ENCODE measurements at regions not wholly inside any gene's neighbourhood (a gene's known extent, or its start where the extent isn't known, plus 50 kb on each side); places are given as distances from the start of the nearest gene placed in this dataset.
A peak's percentile ranks its signal among the peaks of the same experiment; 100 is the strongest.
"Not testable (repeated sequence)": the region's sequence is repeated elsewhere in the genome, so short reads cannot be mapped to it uniquely, and the experiment has no call there.

GRCh38 chr13:70616847-70617246 is 508.6 kb upstream of the KLHL1 start:
- DNase-seq, result no peak

GRCh38 chr13:70613295-70613694 is 505.0 kb upstream of the KLHL1 start:
- DNase-seq, result no peak

DNA sequence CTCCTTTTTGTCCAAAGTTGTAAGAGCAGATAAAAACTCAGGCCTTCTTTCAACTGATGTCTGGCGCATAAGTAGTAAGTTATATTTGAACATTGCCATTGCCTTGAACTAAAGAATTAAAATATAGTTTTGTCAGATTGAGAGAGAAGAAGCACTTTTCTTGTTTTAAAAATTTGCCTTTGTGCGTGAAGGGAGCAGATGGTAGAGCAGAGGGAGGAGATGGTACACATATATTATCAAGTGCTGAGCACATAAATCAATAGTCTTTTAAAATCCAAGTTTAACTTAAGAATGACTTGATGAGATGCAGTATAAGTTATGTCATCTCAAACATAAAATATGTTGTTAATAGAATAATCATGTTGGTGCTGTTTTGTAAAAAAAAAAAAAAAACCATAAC is 504.6 kb upstream of the KLHL1 start:
- DNase-seq, result no peak

- peak; percentile 6 for DNase-seq
Measured at GRCh38 chr13:70604448-70604847, 496.2 kb upstream of the KLHL1 start.

DNA sequence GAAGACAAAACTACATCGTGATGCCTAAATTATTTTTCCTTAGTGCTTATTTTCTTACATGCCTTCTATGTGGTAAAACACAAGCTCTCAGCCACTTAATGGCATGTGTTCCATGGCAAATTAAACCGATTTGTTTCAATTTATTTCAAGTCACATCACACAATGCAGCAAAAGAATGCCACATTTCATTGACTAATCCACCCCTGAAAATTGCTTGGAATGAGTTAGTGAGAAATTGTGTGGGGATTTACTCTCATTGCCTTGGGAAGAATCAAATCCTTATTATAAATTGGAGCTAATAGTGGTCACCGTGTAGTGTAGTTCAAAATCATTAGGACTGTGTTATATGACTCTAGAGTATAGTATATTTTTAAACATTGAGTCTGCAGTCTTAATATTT is 485.5 kb upstream of the KLHL1 start:
- no peak for DNase-seq

GRCh38 chr13:70585109-70585508 is 476.9 kb upstream of the KLHL1 start:
- DNase-seq, result no peak

GRCh38 chr13:70580825-70581224 is 472.6 kb upstream of the KLHL1 start:
- no peak for DNase-seq

DNA sequence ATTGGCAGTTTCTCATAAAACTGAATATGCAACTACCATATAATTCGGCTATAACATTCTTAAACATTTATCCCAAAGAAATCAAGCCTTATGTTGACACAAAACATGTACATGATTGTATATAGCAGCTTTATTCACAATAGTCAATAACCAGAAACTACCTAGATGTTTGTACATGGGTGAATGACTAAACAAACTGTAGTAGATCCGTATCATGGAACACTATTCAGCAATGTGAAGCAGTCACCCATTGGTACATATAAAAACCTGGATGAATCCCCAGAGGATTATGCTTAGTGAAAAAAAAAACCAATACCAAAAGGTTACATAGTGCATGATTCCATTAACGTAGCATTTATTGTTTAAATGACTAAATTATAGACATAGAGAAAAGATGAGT is 471.7 kb upstream of the KLHL1 start:
- DNase-seq, result no peak

GRCh38 chr13:70571221-70571620 is 463.0 kb upstream of the KLHL1 start:
- no peak for DNase-seq

DNA sequence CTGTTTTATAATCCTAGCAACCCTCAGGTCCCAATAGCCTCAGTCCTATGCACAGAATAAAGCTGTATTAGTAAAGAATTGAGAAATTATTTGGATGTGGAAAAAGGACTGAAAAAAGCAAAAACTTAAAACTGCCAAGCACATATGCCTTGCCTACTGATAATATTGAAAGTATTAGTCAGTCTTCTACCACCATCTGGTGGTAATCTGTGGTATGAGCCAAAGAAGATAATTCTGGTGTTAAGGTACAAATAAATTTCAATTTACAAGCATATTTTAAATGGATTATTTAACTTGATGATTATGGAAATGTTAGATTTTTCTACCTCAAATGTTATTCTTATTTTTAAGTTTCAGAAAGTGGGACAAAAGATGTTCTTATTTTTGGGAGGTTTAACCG is 460.3 kb upstream of the KLHL1 start:
- DNase-seq, result peak; percentile 11

DNA sequence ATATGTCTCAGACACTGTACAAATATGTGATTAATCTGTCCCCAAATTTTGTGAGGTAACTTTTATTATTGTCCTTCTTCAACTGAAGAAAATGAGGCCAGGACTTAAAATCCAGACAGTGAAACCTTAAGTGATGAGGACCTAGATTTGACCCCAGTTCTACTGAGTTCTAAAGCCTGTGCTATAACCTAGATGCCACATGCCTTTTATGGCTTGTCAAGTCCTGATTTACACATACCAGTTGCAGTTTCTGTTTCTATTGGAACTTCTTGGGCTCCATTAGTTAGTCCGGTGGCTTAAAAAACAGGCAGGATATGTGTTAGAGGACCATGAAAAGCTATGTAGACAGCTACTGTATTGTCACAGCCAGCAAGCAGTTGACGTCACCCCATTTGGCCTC is 436.5 kb upstream of the KLHL1 start:
- no peak for DNase-seq

GRCh38 chr13:70541451-70541850 is 433.2 kb upstream of the KLHL1 start:
- DNase-seq, result no peak

DNA sequence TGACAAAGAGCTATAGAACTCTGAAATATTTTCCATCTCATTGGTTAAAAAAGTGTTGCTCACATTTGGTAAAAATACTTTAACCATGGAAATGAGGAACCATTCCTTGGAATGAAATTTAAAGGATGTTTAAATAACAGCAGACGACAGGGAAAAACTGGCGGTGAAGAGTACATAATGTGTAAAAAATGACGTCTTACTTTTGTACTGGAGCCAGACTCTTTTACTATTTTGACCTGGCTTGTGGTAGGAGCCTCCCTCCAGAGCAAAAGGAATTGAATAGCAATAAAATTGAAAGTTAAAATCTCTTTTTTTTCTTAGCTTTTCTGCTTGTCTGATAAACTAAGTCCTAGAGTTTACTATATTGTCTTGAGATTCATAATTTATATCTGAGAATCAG is 426.2 kb upstream of the KLHL1 start:
- no peak for DNase-seq

- no peak for DNase-seq
Measured at GRCh38 chr13:70529652-70530051, 421.4 kb upstream of the KLHL1 start.

DNA sequence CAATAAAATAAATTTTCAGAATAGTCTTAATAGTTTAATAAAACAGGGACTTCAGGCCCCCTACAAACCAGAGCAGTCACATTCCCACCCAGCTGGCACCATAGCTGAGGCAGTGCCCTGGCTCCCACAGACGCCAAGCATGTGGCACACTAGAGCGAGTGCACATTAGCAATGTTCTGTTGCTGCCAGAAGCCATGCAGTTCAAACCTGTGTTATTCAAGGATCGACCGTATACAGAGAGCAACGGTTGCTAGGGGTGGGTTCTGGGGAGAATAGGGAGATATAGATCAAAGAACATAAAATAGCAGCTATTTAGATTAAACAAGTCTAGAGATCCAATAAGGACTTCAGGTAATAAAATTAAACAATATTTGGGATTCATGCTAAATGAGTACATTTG is 419.3 kb upstream of the KLHL1 start:
- no peak for DNase-seq

DNA sequence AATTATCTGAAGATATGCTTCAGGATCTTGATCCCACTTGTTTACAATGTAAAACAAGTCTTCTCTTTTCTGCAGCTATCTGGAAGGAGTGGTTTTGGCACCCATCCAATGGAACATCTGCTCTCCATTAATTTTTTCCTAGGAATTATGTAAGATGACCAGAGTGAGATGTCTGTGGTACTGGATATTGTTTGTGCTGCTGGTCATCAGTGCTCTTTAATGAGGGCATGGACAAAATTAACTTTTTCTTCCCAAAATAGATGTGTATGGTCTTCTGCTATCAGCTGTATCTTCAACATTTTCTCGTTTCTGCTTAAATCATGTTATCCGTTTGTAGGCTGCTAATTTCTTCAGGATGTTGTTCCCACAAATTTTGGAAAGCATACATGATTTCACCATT is 415.4 kb upstream of the KLHL1 start:
- DNase-seq, result peak; percentile 9

DNA sequence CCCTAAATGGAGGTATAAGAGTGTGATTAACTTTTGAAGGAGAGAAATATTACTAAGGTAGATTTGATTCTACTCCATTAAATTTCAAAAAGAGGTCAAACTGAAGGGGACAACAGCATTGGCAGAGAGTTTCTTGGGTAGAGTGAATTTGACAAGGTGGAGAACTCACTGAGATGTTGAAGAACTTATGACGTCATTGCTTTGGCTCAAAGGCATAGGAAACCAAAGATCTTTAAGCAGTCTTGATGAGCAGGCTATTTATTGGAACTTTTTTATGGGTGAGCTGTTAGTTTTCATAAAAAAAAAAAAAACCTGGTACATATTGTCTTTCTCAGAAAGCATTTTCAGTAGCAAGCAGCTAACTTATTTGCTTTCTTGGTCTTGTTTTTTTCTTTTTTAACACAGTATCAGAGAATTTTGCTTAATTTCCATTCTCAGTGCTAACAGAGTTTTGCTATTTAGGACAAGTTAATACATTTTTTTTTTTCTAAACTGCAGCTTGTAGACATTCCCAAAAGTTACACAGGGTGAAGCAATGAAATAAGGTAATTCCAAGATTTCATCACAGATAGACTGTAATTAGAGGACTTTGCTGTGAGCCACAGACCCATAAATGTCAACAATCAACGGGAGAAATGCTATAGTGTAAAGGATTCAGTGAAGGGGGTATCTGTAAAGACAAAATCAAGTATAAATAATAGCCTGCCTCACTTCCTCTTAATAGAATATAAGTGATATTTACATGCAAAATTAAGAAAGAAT is 412.2 kb upstream of the KLHL1 start:
- DNase-seq, result no peak

DNA sequence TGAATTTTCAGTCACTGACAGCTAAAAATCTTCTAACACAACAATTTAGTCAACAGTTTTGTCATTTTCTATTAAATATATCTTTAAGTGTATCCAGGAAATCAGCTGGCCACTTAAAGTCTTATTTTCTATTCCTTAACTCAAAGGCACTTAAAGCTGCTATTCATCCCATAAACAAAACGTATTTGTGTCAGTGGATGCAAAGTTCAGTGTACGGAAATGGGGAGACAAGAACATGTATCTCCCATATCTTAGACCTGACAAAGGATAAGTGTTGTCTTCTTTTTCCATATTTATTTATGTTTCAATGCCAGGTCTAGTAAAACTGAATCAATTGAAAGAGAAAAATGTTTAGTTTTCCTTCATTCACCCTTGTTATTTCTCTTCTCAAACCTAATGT is 409.8 kb upstream of the KLHL1 start:
- no peak for DNase-seq

GRCh38 chr13:70516226-70516625 is 408.0 kb upstream of the KLHL1 start:
- no peak for DNase-seq

DNA sequence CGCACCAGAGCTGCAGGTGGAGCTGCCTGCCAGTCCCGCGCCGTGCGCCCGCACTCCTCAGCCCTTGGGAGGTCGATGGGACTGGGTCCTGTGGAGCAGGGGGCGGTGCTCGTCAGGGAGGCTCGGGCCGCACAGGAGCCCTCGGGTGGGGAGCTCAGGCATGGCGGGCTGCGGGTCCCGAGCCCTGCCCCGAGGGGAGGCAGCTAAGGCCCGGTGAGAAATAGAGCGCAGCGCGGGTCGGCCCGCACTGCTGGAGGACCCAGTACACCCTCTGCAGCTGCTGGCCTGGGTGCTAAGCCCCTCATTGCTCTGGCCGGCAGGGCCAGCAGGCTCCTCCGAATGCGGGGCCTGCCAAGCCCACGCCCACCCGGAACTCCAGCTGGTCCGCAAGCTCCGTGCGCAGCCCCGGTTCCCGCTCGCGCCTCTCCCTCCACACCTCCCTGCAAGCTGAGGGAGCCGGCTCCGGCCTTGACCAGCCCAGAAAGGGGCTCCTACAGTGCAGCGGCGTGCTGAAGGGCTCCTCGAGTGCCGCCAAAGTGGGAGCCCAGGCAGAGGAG is 403.7 kb upstream of the KLHL1 start:
- DNase-seq, result not testable (repeated sequence)

DNA sequence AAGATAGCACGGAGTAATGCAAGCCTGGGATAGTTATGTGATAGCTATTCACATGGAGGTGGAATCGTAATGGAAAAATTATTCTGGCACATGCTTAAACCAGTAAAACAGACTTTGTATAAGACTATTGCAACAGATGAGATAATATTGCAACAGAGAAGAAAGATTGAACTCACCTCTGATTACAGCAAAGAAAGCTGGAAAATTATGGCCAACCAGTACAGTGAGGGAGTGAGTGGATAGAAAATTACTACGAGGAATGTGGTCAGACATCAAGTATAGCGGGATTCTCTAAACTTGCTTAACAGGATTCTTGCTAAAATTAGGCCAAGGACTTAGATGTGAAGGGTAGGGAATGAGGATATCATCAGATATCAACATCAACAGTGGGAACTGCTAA is 397.6 kb upstream of the KLHL1 start:
- DNase-seq, result no peak

- DNase-seq, result no peak
Measured at GRCh38 chr13:70502944-70503343, 394.7 kb upstream of the KLHL1 start.

- DNase-seq, result no peak
Measured at GRCh38 chr13:70490320-70490935, 382.2 kb upstream of the KLHL1 start.

- no peak for DNase-seq
Measured at GRCh38 chr13:70484931-70485330, 376.7 kb upstream of the KLHL1 start.
